ENCODE measurements at regions not wholly inside any gene's neighbourhood (a gene's known extent, or its start where the extent isn't known, plus 50 kb on each side); places are given as distances from the start of the nearest gene placed in this dataset.

DNA sequence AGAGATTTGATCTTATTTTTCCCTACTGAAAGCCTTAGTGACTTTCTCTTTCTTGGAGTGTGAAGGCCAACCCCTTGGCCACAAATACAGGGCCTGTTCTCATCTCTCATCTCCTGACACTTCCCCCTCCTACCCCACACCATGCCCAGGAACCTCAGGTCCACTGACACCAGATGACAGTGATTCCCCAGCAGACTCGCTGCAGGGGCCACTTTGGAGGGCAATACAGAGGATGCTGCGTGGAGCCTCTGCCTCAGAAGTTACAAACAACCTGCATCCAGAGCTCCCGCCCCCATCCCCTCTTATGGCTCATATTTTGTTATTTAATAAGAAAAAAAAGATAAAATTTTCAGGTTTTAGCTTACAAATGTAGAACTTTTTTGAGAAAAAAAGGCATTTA, 70.1 kb upstream of the LGALSL start:
- TF ChIP-seq POLR2AphosphoS5 (IDR thresholded peaks at IDR 0.05; ENCODE audit: low read depth, low read length) (no peak), REST (IDR thresholded peaks at IDR 0.05; ENCODE audit: insufficient read depth in 1 of 2, low read depth in 2 of 2, low read length in 2 of 2) (no peak), SIN3A (IDR thresholded peaks at IDR 0.05; ENCODE audit: borderline replicate concordance, insufficient read depth, low read length) (no peak), TAF1 (IDR thresholded peaks at IDR 0.05; ENCODE audit: borderline replicate concordance, insufficient read depth, low read length) (no peak)

Data from PFSK-1 (cell line).